OCI-LY7 (cell line): ENCODE measurements at regions not wholly inside any gene's neighbourhood (a gene's known extent, or its start where the extent isn't known, plus 50 kb on each side); places are given as distances from the start of the nearest gene placed in this dataset.

Source experiments
- BruUV-seq: library from RNA; stranded (reverse); fragments of 400-500 nt; replicated peaks from 2 replicates; lab custom pipeline; 2021; lab: Mats Ljungman, UMichigan
- CTCF ChIA-PET: fragments of 300-600 bp; sonication (Branson Sonifier 250); formaldehyde crosslinking; loops from one replicate; lab custom pipeline; 2022; ENCODE audit warnings: antibody characterized with exemption; ENCODE audit not compliant: unreplicated experiment; lab: Charles Lee
- POLR2A ChIA-PET: fragments of 300-600 bp; sonication (Branson Sonifier 250); formaldehyde crosslinking; loops from one replicate; lab custom pipeline; 2022; ENCODE audit warnings: antibody characterized with exemption; lab: Charles Lee
- DNase-seq: peaks from one replicate; pipeline ENCODE4 v3.0.0-alpha.2; 2015; ENCODE audit warnings: low spot score
- H2AFZ ChIP-seq: fragments of 200-600 bp; sonication (generic), shearing (Covaris generic); 2 replicates; pipeline ENCODE4 v1.6.1; 2014; ENCODE audit warnings: mild to moderate bottlenecking, antibody characterized with exemption, low read length, moderate library complexity
- H3K27ac ChIP-seq: fragments of 200-600 bp; sonication (generic); 2 replicates; pipeline ENCODE4 v1.5.1; 2014; ENCODE audit warnings: mixed run types, low read depth, mild to moderate bottlenecking, moderate library complexity, low read length, inconsistent platforms; ENCODE audit not compliant: poor library complexity, severe bottlenecking
- H3K36me3 ChIP-seq: fragments of 200-600 bp; sonication (generic); 2 replicates; pipeline ENCODE4 v1.6.1; 2014; ENCODE audit warnings: mild to moderate bottlenecking, antibody characterized with exemption, low read length, moderate library complexity, mixed read lengths; ENCODE audit not compliant: insufficient read depth
- H3K4me1 ChIP-seq: fragments of 200-600 bp; sonication (generic); 2 replicates; pipeline ENCODE4 v1.5.1; 2014; ENCODE audit warnings: mild to moderate bottlenecking, low read length; ENCODE audit not compliant: insufficient read depth, poor library complexity, severe bottlenecking
- H3K4me2 ChIP-seq: fragments of 200-600 bp; sonication (generic); 2 replicates; pipeline ENCODE4 v1.6.1; 2014; ENCODE audit warnings: mild to moderate bottlenecking, low read length
- H3K4me3 ChIP-seq: fragments of 200-600 bp; sonication (generic); 2 replicates; pipeline ENCODE4 v1.5.1; 2014; ENCODE audit warnings: mild to moderate bottlenecking, low read depth, low read length; ENCODE audit not compliant: poor library complexity, severe bottlenecking
- H3K79me2 ChIP-seq: fragments of 200-600 bp; sonication (generic); 2 replicates; pipeline ENCODE4 v1.6.1; 2016; ENCODE audit warnings: low read depth, mild to moderate bottlenecking, low read length, moderate library complexity, mixed read lengths; ENCODE audit not compliant: insufficient read depth
- H3K9me2 ChIP-seq: fragments of 200-600 bp; sonication (generic); 2 replicates; pipeline ENCODE4 v1.6.1; 2016; ENCODE audit warnings: mild to moderate bottlenecking, low read length, mixed read lengths; ENCODE audit not compliant: insufficient read depth
- H3K9me3 ChIP-seq: fragments of 200-600 bp; sonication (generic); 2 replicates; pipeline ENCODE4 v1.6.1; 2014; ENCODE audit warnings: mild to moderate bottlenecking, mixed run types, low read length, mixed read lengths
- H4K20me1 ChIP-seq: fragments of 200-600 bp; sonication (generic); 2 replicates; pipeline ENCODE4 v1.6.1; 2014; ENCODE audit warnings: mild to moderate bottlenecking, antibody characterized with exemption, low read length, moderate library complexity, mixed read lengths; ENCODE audit not compliant: insufficient read depth
- EZH2phosphoT487 ChIP-seq: fragments of 200-600 bp; sonication (generic); IDR thresholded peaks from 2 replicates; pipeline ENCODE4 v1.6.1; 2018; ENCODE audit warnings: low read depth, borderline replicate concordance, mild to moderate bottlenecking, mixed run types, antibody characterized with exemption, low read length, moderate library complexity, mixed read lengths
- intact Hi-C: fragments of 100-400 bp; cut with micrococcal nuclease; formaldehyde crosslinking; loops from one replicate; pipeline ENCODE4 v1.10.0; 2022; ENCODE audit not compliant: unreplicated experiment
- TF ChIP-seq, protein P1 (sequence below): fragments of 200-600 bp; sonication (generic); conservative IDR thresholded peaks from 2 replicates; pipeline ENCODE4 v1.5.1; 2014; ENCODE audit warnings: mild to moderate bottlenecking, antibody characterized with exemption, low read length, moderate library complexity, mixed read lengths

DNA sequence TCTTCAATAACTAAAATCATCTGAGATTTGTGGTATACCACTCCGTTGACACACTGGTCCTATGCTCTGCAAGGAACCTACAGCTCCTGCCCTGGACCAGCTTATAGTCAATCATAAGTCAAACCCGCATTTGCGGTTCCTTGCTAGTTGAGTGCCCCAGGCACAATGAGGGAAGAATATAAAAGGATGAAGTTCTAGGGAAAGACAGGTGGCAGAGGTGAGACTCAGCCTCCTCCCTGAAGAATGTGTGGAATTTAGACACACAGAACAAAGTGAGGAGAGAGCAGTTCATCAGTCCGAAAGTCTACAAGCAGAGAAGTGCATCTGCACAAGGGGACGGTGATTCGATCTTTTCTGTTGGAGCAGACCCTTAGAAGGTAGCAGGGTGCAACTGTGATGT lies 615.0 kb upstream of the FANCL start:
- intact Hi-C loops, result no loop called here
- no peak overlapping the region for H2AFZ ChIP-seq
- BruUV-seq, result no TSS peak

DNA sequence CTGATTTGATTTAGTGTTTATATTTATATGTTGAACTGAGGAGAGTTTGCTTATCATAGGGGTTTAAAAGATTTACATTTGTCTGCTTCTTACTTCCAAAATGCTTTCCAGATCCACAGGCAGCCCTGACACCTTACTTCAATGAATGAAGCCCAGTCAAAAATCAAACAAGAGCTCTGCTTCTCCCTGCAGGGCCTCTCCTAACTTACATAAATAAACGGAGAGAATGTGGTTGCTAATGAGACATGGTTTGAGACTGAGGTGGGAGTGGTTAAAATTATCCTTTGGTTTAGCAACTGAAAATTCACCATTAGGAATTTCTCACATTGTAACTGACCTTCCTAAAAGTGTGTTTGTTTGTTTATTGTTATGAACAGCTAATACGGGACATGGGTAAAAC lies 612.3 kb upstream of the FANCL start:
- DNase-seq, result no peak
- no peaks in the 10 kb centered on the region for H4K20me1 ChIP-seq
- no peak overlapping the region for H3K4me2 ChIP-seq
- no TSS peak for BruUV-seq
- ChIA-PET CTCF (no interaction called here), POLR2A (interaction anchor here (0.6 kb wide), 2 partner anchors 24 to 923 kb away, joined by 3 to 4 read pairs; no protein-coding TSS in a partner anchor)
- H3K36me3 ChIP-seq, result no peaks in the 10 kb centered on the region
- no peak for TF ChIP-seq EZH2phosphoT487
- TF ChIP-seq, protein P1, sequence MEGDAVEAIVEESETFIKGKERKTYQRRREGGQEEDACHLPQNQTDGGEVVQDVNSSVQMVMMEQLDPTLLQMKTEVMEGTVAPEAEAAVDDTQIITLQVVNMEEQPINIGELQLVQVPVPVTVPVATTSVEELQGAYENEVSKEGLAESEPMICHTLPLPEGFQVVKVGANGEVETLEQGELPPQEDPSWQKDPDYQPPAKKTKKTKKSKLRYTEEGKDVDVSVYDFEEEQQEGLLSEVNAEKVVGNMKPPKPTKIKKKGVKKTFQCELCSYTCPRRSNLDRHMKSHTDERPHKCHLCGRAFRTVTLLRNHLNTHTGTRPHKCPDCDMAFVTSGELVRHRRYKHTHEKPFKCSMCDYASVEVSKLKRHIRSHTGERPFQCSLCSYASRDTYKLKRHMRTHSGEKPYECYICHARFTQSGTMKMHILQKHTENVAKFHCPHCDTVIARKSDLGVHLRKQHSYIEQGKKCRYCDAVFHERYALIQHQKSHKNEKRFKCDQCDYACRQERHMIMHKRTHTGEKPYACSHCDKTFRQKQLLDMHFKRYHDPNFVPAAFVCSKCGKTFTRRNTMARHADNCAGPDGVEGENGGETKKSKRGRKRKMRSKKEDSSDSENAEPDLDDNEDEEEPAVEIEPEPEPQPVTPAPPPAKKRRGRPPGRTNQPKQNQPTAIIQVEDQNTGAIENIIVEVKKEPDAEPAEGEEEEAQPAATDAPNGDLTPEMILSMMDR, result no peak
- H3K79me2 ChIP-seq, result no peaks in the 10 kb centered on the region
- H3K9me2 ChIP-seq, result no peaks in the 10 kb centered on the region
- H3K4me3 ChIP-seq, result no peak overlapping the region
- no peak overlapping the region for H2AFZ ChIP-seq
- no peaks in the 10 kb centered on the region for H3K9me3 ChIP-seq
- intact Hi-C loops, result no loop called here
- no peaks in the 10 kb centered on the region for H3K4me1 ChIP-seq
- H3K27ac ChIP-seq, result no peak overlapping the region

More for the DNA sequence above, 615.0 kb upstream of the FANCL start:
- no peak for DNase-seq
- ChIA-PET CTCF (no interaction called here), POLR2A (interaction anchor here (0.6 kb wide), 1 partner anchor 60 kb away, joined by 3 read pairs; no protein-coding TSS in a partner anchor)
- Histone ChIP-seq H3K4me3 (no peak overlapping the region), H4K20me1 (no peaks in the 10 kb centered on the region), H3K9me3 (no peaks in the 10 kb centered on the region), H3K79me2 (no peaks in the 10 kb centered on the region), H3K27ac (no peak overlapping the region), H3K4me1 (no peaks in the 10 kb centered on the region), H3K4me2 (no peak overlapping the region), H3K9me2 (no peaks in the 10 kb centered on the region), H3K36me3 (no peaks in the 10 kb centered on the region)
- no peak for TF ChIP-seq EZH2phosphoT487
- TF ChIP-seq, protein P1, result no peak

DNA sequence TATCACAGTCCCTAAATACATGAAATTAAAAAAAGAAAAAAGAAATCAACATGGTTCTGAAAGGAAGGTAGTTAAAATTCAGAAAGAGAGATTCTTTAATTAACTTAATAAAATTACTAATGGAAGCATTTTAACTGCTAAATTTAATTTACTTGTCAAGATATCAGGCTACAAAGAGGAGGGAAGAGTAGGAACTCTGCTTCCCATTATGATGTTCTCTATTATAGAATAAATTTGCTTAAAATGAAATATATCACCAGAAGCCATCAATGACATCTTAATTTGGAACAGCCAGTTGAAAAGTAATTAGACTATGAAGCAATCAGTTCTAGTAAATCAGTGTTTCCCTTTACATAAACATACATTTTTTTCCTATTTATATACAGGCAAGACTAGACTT lies 611.8 kb upstream of the FANCL start:
- Histone ChIP-seq H4K20me1 (no peaks in the 10 kb centered on the region), H2AFZ (no peak overlapping the region), H3K9me2 (no peaks in the 10 kb centered on the region), H3K4me3 (no peak overlapping the region), H3K36me3 (no peaks in the 10 kb centered on the region), H3K27ac (no peak overlapping the region), H3K79me2 (no peaks in the 10 kb centered on the region), H3K4me1 (no peaks in the 10 kb centered on the region), H3K4me2 (no peak overlapping the region), H3K9me3 (no peaks in the 10 kb centered on the region)
- TF ChIP-seq EZH2phosphoT487, result no peak
- TF ChIP-seq, protein P1, result no peak
- intact Hi-C loops, result no loop called here
- ChIA-PET POLR2A (no interaction called here), CTCF (no interaction called here)
- no TSS peak for BruUV-seq
- DNase-seq, result no peak
